CD8-positive, alpha-beta memory T cell (primary cell): ENCODE measurements at regions not wholly inside any gene's neighbourhood (a gene's known extent, or its start where the extent isn't known, plus 50 kb on each side); places are given as distances from the start of the nearest gene placed in this dataset.

Experiments
- CTCF ChIA-PET: fragments of 350-600 bp; sonication (Branson Sonifier 250); formaldehyde crosslinking; loops from one replicate; lab custom pipeline; 2021; ENCODE audit warnings: antibody characterized with exemption; lab: Charles Lee
- POLR2A ChIA-PET: fragments of 350-600 bp; sonication (Branson Sonifier 250); formaldehyde crosslinking; loops from one replicate; lab custom pipeline; 2021; ENCODE audit warnings: antibody characterized with exemption; lab: Charles Lee
- DNase-seq, 5 donors: peaks; one replicate each; pipeline versions ENCODE4 v3.0.0 to v3.0.0-alpha.2; 2020 to 2022; ENCODE audit warnings: mixed read lengths in 1 of 5
- H3K27ac ChIP-seq: one replicate; pipeline ENCODE4 v1.7.0; 2013; ENCODE audit warnings: low read depth, mild to moderate bottlenecking, low read length, moderate library complexity
- H3K27me3 ChIP-seq: 2 replicates; pipeline ENCODE4 v1.7.0; 2013; ENCODE audit warnings: low read length, mild to moderate bottlenecking; ENCODE audit not compliant: insufficient read depth, poor library complexity, severe bottlenecking
- H3K36me3 ChIP-seq: 2 replicates; pipeline ENCODE4 v1.7.0; 2013; ENCODE audit warnings: mild to moderate bottlenecking, low read length, moderate library complexity; ENCODE audit not compliant: insufficient read depth
- H3K4me1 ChIP-seq: 2 replicates; pipeline ENCODE4 v1.7.0; 2013; ENCODE audit warnings: mild to moderate bottlenecking, low read length, moderate library complexity; ENCODE audit not compliant: insufficient read depth
- H3K4me3 ChIP-seq: 2 replicates; pipeline ENCODE4 v1.7.0; 2013; ENCODE audit warnings: mild to moderate bottlenecking, low read length
- H3K9me3 ChIP-seq: 2 replicates; pipeline ENCODE4 v1.7.0; 2013; ENCODE audit warnings: mild to moderate bottlenecking, low read length
- H3K27ac Mint-ChIP-seq, 8 donors: one replicate each; pipeline ENCODE4 v1.8.0; 2020 to 2021; ENCODE audit warnings: mixed read lengths in 8 of 8, mild to moderate bottlenecking in 6 of 8, inconsistent platforms in 3 of 8, moderate library complexity in 3 of 8
- H3K27me3 Mint-ChIP-seq, 2 donors: one replicate each; pipeline ENCODE4 v1.8.0; 2020 to 2021; ENCODE audit warnings: mixed read lengths in 2 of 2, mild to moderate bottlenecking in 1 of 2, moderate library complexity in 1 of 2
- H3K36me3 Mint-ChIP-seq, 3 donors: one replicate each; pipeline ENCODE4 v1.8.0; 2020 to 2021; ENCODE audit warnings: mixed read lengths in 3 of 3, inconsistent platforms in 1 of 3, mild to moderate bottlenecking in 1 of 3
- H3K4me1 Mint-ChIP-seq, 3 donors: one replicate each; pipeline ENCODE4 v1.8.0; 2020 to 2021; ENCODE audit warnings: mixed read lengths in 3 of 3, inconsistent platforms in 1 of 3, mild to moderate bottlenecking in 1 of 3
- H3K4me3 Mint-ChIP-seq, 7 donors: one replicate each; pipeline ENCODE4 v1.8.0; 2020 to 2021; ENCODE audit warnings: mixed read lengths in 7 of 7, mild to moderate bottlenecking in 6 of 7, moderate library complexity in 4 of 7, inconsistent platforms in 2 of 7
- H3K9me3 Mint-ChIP-seq, 5 donors: one replicate each; pipeline ENCODE4 v1.8.0; 2020 to 2022; ENCODE audit warnings: mixed read lengths in 5 of 5, mild to moderate bottlenecking in 3 of 5, moderate library complexity in 2 of 5, inconsistent platforms in 1 of 5

DNA sequence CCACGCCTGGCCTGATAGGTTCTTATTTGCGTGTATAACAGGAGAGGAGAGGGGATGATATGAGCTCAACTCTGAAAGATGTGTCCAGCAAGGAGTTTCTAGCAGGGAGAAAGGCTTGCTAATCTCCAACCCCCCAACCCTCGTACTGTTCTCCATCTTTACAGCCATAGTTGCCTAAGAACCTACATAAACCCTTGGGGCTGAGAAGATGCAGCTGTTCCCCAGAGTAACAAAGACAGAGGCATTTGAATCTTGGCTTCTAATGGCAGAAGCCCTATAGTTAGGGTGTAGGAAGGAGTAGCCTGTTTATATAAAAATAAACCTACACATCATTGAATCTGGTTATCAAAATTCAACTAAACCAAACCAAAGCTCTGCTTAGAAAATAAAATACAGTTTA lies 631.4 kb upstream of the SLC35B3 start:
- H3K4me1 ChIP-seq: no peaks in the 10 kb centered on the region
- no peak overlapping the region for H3K27ac ChIP-seq
- Mint-ChIP-seq H3K27me3 (peaks cover 0 to 3% of the 10 kb centered on the region in 2 donors), H3K36me3 (no peaks in the 10 kb centered on the region), H3K4me1 (no peaks in the 10 kb centered on the region), H3K27ac (no peak overlapping the region), H3K4me3 (no peak overlapping the region), H3K9me3 (peaks cover 0 to 26% (median 4%) of the 10 kb centered on the region in 5 donors)
- DNase-seq: no peak
- H3K36me3 ChIP-seq: no peaks in the 10 kb centered on the region
- no peak overlapping the region for H3K4me3 ChIP-seq
- H3K27me3 ChIP-seq: no peaks in the 10 kb centered on the region
- no peaks in the 10 kb centered on the region for H3K9me3 ChIP-seq
- ChIA-PET POLR2A (no interaction called here), CTCF (no interaction called here)

DNA sequence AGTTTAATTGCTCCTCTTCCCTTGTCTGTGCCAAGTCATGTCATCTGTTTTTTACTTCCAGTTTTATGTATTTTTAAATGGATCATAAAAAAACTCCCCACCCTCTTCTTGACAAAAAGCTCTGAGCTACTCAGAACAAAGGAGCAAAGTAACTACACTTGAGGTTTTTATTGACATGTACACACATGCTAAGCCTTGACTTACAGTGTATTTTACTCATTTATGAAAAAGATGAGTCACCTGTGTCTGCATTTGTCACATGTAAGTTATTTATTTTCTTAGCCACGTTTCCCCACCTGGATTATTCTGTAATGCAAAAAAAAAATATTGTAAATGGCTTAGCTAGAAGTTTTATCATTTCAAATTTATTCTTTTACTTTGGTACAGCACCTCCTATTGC lies 628.8 kb upstream of the SLC35B3 start:
- H3K9me3 Mint-ChIP-seq: peaks cover 0 to 25% (median 4%) of the 10 kb centered on the region in 5 donors
- Histone ChIP-seq H3K9me3 (no peaks in the 10 kb centered on the region), H3K36me3 (no peaks in the 10 kb centered on the region), H3K4me3 (no peak overlapping the region), H3K27ac (no peak overlapping the region), H3K4me1 (no peaks in the 10 kb centered on the region), H3K27me3 (no peaks in the 10 kb centered on the region)
- H3K27me3 Mint-ChIP-seq: peaks cover 0 to 3% of the 10 kb centered on the region in 2 donors
- no peaks in the 10 kb centered on the region for H3K4me1 Mint-ChIP-seq
- ChIA-PET POLR2A (no interaction called here), CTCF (no interaction called here)
- H3K36me3 Mint-ChIP-seq: no peaks in the 10 kb centered on the region
- H3K27ac Mint-ChIP-seq: peak overlapping the region in 1 of 8 donors; percentile 15
- no peak overlapping the region for H3K4me3 Mint-ChIP-seq
- DNase-seq: no peak

DNA sequence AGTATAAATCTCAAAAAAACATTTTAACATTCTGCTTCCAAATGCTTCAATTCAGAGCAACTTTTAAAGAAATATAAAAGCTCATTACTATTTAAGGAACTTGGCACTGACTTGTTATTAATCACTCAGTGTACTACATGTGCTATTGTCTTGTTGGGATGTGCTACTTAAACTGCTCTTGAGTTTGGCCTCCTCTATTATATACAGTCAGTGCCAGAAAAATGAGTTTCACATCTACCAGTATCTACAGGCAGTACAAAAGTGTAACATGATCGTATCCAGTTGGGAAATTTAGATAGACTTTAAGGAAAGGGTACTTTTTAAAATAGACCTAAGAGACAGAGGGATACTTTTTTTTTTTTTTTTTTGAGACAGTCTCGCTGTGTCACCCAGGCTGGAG lies 627.3 kb upstream of the SLC35B3 start:
- Histone ChIP-seq H3K27ac (no peak overlapping the region), H3K9me3 (no peaks in the 10 kb centered on the region), H3K4me3 (no peak overlapping the region), H3K4me1 (no peaks in the 10 kb centered on the region), H3K36me3 (no peaks in the 10 kb centered on the region), H3K27me3 (no peaks in the 10 kb centered on the region)
- no peaks in the 10 kb centered on the region for H3K4me1 Mint-ChIP-seq
- H3K36me3 Mint-ChIP-seq: no peaks in the 10 kb centered on the region
- H3K27ac Mint-ChIP-seq: no peak overlapping the region
- peaks cover 0 to 16% (median 4%) of the 10 kb centered on the region in 5 donors for H3K9me3 Mint-ChIP-seq
- DNase-seq: no peak
- ChIA-PET CTCF (no interaction called here), POLR2A (no interaction called here)
- no peak overlapping the region for H3K4me3 Mint-ChIP-seq
- peaks cover 0 to 3% of the 10 kb centered on the region in 2 donors for H3K27me3 Mint-ChIP-seq

DNA sequence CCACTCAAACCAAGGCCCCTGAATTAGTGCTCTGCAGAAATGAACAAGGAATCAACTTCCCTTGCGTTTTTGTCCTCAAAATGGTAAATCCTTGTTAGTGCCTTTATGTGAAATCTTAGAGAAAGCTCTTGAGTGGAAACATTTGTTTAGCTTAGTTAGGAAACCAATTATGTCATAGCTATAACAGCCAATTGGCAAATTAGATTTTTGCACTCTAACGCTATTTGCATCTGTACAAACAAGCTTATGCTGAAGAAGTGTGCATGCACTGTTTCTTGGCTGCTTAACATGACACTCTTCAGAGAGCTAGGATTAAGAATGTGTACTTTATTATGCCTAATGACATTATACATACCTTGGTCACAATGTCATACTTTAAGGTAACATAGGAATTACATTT lies 622.6 kb upstream of the SLC35B3 start:
- Histone ChIP-seq H3K27ac (no peak overlapping the region), H3K4me1 (no peaks in the 10 kb centered on the region), H3K4me3 (no peak overlapping the region), H3K9me3 (no peaks in the 10 kb centered on the region), H3K27me3 (no peaks in the 10 kb centered on the region), H3K36me3 (no peaks in the 10 kb centered on the region)
- H3K27me3 Mint-ChIP-seq: no peaks in the 10 kb centered on the region
- H3K27ac Mint-ChIP-seq: no peak overlapping the region
- H3K36me3 Mint-ChIP-seq: no peaks in the 10 kb centered on the region
- POLR2A ChIA-PET: no interaction called here
- no peaks in the 10 kb centered on the region for H3K4me1 Mint-ChIP-seq
- no peak overlapping the region for H3K4me3 Mint-ChIP-seq
- peaks cover 0 to 18% (median 2%) of the 10 kb centered on the region in 5 donors for H3K9me3 Mint-ChIP-seq
- CTCF ChIA-PET: no interaction called here
- no peak for DNase-seq

DNA sequence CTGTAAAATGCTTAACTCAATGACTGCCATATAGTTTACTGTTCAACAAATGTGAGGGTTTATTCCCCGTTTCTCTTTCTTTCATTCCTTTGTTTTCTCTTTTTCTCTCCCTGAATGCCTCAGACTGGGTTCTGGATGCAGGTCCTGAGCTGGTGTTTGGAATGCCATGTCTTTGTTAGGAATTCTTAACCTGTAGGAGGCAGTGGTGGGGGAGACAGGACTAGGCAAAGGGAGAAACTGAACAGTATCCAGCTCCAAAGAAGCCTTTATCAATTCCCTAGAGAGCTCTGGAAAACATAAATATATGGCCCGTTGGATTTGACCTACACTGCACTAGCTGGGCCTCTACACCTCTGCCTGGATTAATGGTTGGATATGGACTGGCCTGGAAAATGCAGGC lies 621.2 kb upstream of the SLC35B3 start:
- Mint-ChIP-seq H3K4me3 (no peak overlapping the region), H3K4me1 (no peaks in the 10 kb centered on the region), H3K27me3 (no peaks in the 10 kb centered on the region), H3K36me3 (no peaks in the 10 kb centered on the region), H3K27ac (no peak overlapping the region), H3K9me3 (peaks cover 0 to 12% (median 2%) of the 10 kb centered on the region in 5 donors)
- H3K27ac ChIP-seq: no peak overlapping the region
- CTCF ChIA-PET: no interaction called here
- H3K4me1 ChIP-seq: no peaks in the 10 kb centered on the region
- no peaks in the 10 kb centered on the region for H3K27me3 ChIP-seq
- no peaks in the 10 kb centered on the region for H3K9me3 ChIP-seq
- no peak overlapping the region for H3K4me3 ChIP-seq
- POLR2A ChIA-PET: no interaction called here
- H3K36me3 ChIP-seq: no peaks in the 10 kb centered on the region
- DNase-seq: no peak

DNA sequence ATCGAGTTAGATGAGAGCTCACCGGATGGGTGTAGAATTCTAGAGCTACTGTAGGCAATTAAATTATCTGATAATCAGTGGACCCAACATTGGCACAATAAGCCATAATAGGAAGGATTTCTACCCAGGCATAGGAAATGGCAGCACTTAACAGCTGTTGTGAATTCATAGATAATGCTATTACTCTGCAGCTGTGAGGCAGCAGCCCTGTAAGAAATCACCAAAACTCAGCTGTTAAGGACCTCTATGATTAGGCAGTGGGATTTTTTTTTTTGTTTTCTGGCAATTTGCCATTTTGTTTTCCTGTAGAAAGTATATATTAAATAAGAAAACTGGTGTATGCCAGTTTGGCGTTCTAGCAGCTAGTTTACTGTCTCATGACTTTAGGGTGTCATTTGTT lies 609.1 kb upstream of the SLC35B3 start:
- Mint-ChIP-seq H3K9me3 (peaks cover 6 to 24% (median 12%) of the 10 kb centered on the region in 5 donors), H3K36me3 (no peaks in the 10 kb centered on the region)

DNA sequence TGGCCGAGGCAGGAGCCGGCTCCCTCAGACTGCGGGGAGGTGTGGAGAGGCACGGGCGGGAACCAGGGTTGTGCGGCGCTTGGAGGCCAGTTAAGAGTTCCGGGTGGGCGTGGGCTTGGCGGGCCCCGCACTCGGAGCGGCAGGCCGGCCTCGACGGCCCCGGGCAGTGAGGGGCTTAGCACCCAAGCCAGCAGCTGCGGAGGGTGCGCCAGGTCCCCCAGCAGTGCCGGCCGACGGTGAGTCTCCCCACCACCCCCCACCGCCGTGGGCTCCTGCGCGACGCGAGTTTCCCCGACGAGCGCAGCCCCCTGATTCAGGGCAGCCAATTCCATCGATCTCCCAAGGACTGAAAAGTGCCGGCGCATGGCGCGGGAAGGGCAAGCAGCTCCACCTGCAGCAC lies 605.4 kb upstream of the SLC35B3 start:
- Mint-ChIP-seq H3K27ac (no peak overlapping the region), H3K9me3 (peaks cover 6 to 20% (median 16%) of the 10 kb centered on the region in 5 donors), H3K4me1 (no peaks in the 10 kb centered on the region), H3K27me3 (no peaks in the 10 kb centered on the region), H3K36me3 (no peaks in the 10 kb centered on the region), H3K4me3 (no peak overlapping the region)
- ChIA-PET POLR2A (no interaction called here), CTCF (no interaction called here)
- Histone ChIP-seq H3K36me3 (no peaks in the 10 kb centered on the region), H3K4me1 (no peaks in the 10 kb centered on the region), H3K27me3 (no peaks in the 10 kb centered on the region), H3K4me3 (no peak overlapping the region), H3K9me3 (no peaks in the 10 kb centered on the region), H3K27ac (no peak overlapping the region)
- DNase-seq: peak in 1 of 5 donors; percentile 23

More for the DNA sequence above, 609.1 kb upstream of the SLC35B3 start:
- Histone ChIP-seq H3K4me1 (no peaks in the 10 kb centered on the region), H3K4me3 (no peak overlapping the region), H3K27ac (no peak overlapping the region), H3K9me3 (no peaks in the 10 kb centered on the region), H3K27me3 (no peaks in the 10 kb centered on the region), H3K36me3 (no peaks in the 10 kb centered on the region)
- ChIA-PET POLR2A (no interaction called here), CTCF (no interaction called here)
- Mint-ChIP-seq H3K4me1 (no peaks in the 10 kb centered on the region), H3K27me3 (no peaks in the 10 kb centered on the region), H3K4me3 (no peak overlapping the region), H3K27ac (no peak overlapping the region)
- no peak for DNase-seq

DNA sequence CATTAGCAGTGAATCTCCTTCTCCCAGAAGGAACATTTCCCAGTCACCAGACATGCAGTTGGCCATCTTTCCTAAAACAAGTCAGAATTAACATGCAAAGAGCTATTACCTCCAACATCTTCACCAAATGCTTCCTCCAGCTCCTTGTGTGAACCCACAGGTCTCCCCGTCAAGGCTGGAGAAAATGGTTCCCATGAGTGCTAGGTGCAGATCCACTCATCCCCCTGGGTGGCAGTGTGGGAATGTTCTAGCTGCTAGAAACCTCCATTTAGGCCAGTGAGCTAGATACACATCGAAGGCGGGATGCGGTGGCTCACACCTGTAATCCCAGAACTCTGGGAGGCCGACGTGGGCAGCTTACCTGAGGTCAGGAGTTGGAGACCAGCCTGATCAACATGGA lies 603.9 kb upstream of the SLC35B3 start:
- no peaks in the 10 kb centered on the region for H3K4me1 ChIP-seq
- H3K4me1 Mint-ChIP-seq: no peaks in the 10 kb centered on the region
- POLR2A ChIA-PET: no interaction called here
- H3K9me3 ChIP-seq: no peaks in the 10 kb centered on the region
- H3K4me3 Mint-ChIP-seq: no peak overlapping the region
- no peaks in the 10 kb centered on the region for H3K27me3 ChIP-seq
- CTCF ChIA-PET: no interaction called here
- no peak overlapping the region for H3K4me3 ChIP-seq
- no peaks in the 10 kb centered on the region for H3K36me3 Mint-ChIP-seq
- H3K27ac Mint-ChIP-seq: no peak overlapping the region
- H3K9me3 Mint-ChIP-seq: peaks cover 6 to 25% (median 17%) of the 10 kb centered on the region in 5 donors
- H3K36me3 ChIP-seq: no peaks in the 10 kb centered on the region
- H3K27me3 Mint-ChIP-seq: no peaks in the 10 kb centered on the region
- no peak overlapping the region for H3K27ac ChIP-seq
- DNase-seq: no peak

DNA sequence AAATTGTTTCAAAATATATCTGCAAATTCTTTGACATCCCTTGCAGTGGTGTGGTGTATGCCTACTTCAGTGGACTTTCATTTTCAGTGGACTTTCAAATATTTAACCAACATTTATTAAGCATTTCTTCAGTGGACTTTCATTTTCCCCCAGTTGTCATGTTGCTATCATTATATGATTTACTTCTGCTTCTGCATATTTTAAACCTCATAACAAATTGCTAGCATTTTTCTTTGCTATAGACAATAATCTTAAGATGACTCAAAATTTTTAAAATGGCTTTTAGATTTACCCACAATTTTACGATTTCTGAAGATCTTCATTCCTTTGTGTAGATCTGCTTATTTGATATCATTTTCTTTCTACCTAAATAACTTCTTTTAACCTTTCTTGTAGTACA lies 592.7 kb upstream of the SLC35B3 start:
- H3K36me3 ChIP-seq: no peaks in the 10 kb centered on the region
- no peaks in the 10 kb centered on the region for H3K27me3 Mint-ChIP-seq
- no peaks in the 10 kb centered on the region for H3K9me3 ChIP-seq
- no peaks in the 10 kb centered on the region for H3K36me3 Mint-ChIP-seq
- peaks cover 0 to 8% (median 4%) of the 10 kb centered on the region in 5 donors for H3K9me3 Mint-ChIP-seq
- H3K4me3 ChIP-seq: no peak overlapping the region
- no peaks in the 10 kb centered on the region for H3K4me1 Mint-ChIP-seq
- no peak overlapping the region for H3K27ac Mint-ChIP-seq
- POLR2A ChIA-PET: no interaction called here
- DNase-seq: no peak
- no peak overlapping the region for H3K27ac ChIP-seq
- H3K4me1 ChIP-seq: no peaks in the 10 kb centered on the region
- CTCF ChIA-PET: no interaction called here
- no peak overlapping the region for H3K4me3 Mint-ChIP-seq
- H3K27me3 ChIP-seq: no peaks in the 10 kb centered on the region
